NCI-H526 (cell line): ENCODE measurements at regions not wholly inside any gene's neighbourhood (a gene's known extent, or its start where the extent isn't known, plus 50 kb on each side); places are given as distances from the start of the nearest gene placed in this dataset.

Experiments used
- DNase-seq, 2 experiments: peaks; one replicate each; lab custom pipeline; 2025; lab: John Stamatoyannopoulos, UW

DNA sequence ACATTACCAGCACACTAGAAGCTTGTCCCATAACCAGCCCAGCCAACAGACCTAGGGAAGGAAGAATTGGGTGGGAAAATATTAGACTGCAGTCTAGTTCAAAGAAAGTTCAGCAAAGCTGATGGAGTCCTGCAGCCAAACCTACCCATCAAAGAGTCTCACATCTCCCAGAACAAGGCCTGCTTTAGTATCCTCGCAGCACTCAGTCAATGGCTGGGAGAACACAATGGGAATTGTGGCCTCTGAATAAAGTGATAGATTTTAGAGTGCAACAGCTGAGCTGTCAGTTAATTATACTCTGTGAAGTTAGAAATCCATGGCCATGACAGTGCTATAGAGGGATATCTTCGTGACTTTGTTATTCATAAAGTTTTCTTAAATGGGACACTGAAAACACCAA, 207.2 kb upstream of the NAALADL2 start:
- DNase-seq, result no peak

DNA sequence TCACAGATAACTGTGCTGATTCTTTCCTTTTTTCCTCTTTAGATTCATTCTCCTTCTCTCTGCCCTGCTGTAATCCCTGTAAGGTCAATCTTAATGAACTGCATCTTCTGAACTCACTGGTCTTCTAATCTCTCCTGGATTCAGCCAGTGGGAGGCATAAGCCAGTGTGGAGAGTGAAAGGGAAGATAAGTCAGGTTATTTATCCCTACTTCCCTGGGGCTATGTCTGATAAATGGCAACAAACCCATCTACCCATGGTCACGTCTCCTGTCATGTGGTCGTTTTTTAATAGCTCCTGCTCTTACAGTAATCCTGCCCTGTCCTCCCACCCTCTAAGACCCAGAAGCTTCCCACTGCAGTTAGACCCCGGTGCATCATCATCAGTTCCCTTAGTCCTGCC, 199.6 kb upstream of the NAALADL2 start:
- DNase-seq, result no peak

DNA sequence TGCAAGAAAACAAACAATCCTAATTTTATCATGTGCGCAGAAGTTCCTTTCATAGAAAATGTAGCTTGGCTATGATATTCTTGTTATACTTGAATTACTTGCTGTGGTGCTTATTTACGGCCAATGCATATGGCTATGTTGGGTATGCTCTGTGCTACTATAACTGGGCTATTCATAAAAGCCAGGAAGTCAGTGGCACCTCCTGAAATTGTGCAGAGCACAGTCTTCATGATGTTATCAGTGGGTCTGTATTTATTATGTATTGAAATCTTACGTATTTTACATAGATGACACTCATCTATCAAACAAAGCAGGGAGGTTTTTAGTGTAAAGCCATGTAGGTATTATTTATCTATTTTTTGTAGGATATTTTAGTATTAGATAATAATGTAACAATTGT, 196.5 kb upstream of the NAALADL2 start:
- DNase-seq, result no peak

- no peak for DNase-seq
Observed at GRCh38 chr3:174667386-174667785, 191.7 kb upstream of the NAALADL2 start.

- DNase-seq, result peak in 1 of 2 experiments; percentile 16
Observed at GRCh38 chr3:174675406-174675805, 183.7 kb upstream of the NAALADL2 start.

- no peak for DNase-seq
Observed at GRCh38 chr3:174681784-174682183, 177.3 kb upstream of the NAALADL2 start.

DNA sequence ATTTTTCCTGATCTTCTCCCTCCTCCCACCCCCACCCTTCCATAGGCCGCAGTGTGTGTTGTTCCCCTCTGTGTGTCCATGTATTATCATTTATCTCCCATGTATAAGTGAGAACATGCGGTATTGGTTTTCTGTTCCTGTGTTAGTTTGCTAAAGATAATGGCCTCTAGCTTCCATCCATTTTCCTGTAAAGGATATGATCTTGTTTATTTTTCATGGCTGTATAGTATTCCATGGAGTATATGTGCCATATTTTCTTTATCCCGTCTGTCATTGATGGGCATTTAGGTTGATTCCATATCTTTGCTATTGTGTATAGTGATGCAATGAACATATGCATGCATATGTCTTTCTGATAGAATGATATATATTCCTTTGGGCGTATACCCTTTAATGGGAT, 173.3 kb upstream of the NAALADL2 start:
- DNase-seq, result no peak

GRCh38 chr3:174697310-174697709, 161.8 kb upstream of the NAALADL2 start:
- no peak for DNase-seq

- no peak for DNase-seq
Observed at GRCh38 chr3:174700736-174701135, 158.4 kb upstream of the NAALADL2 start.

DNA sequence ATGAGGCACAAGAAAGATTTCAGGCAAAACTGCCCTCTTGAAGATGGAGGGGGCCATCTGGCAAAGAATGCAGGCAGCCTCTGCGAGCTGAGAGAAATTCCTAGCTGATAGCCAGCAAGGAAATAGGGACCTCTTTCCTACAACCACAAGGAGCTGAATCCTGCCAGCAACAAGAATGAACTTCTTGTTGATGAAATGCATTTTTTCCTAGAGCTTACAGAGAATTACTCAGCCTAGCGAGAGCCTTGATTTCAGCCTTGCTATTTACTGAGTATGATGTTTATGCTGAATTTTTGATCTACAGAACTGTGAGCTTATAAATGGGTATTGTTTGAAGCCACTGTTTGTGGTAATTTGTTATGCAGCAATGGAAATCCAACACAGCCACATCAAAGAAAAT, 148.5 kb upstream of the NAALADL2 start:
- DNase-seq, result no peak

GRCh38 chr3:174715386-174715785, 143.7 kb upstream of the NAALADL2 start:
- DNase-seq, result no peak

- DNase-seq, result no peak
Observed at GRCh38 chr3:174716956-174717505, 142.1 kb upstream of the NAALADL2 start.

DNA sequence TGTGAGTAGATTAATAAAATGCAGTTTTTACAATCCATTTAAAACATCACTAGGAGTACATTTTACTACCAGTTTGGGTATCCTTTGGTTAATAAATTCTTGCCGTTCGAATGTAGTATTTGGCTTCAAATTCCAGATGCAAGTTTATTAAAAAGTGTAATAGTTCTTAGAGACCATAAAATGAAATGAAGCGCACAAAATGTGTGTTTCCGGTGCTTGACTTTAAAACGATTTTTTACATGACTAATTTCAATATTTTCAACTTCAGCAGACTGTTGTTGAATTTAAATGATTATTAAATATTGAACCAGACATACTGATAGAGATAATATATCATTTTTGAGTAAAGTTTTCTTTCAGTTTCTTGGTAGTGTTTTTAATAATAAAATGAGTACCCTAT, 138.4 kb upstream of the NAALADL2 start:
- DNase-seq, result no peak

DNA sequence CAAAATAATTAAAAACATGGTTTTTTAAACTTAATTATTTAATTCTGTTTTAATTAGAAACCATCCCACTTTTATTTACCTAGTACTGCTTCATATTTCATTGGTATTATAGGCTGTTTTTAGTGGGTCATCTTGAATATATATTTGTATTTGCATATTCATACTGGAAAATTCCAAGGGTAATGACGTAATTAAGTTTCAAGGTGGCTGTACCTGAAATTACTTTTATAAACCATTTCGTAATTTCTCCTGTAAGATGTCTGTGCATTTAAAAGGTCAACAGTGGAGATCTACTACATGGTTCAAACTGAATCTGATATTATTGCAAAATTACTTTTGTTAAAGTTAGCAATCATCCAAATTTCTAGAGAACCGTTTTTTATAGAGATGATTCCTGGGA, 133.8 kb upstream of the NAALADL2 start:
- DNase-seq, result no peak

DNA sequence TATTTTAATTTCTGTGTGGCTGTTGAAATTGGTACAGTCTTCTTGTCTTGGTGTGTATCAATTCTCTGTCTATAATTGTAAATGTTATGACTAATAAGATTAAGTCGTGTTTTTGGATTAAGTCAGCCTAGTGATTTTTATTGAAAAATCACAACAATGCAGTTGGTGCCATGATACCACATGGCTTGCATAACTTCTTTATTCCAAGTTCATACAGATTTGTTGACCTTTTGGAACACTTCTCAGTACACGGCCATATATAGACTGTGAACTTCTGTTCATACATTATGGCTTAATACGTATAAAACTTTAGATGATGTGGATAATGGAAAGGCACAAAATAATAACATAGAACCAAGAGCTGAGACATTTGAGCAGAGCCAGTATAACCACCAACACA, 121.2 kb upstream of the NAALADL2 start:
- DNase-seq, result no peak

DNA sequence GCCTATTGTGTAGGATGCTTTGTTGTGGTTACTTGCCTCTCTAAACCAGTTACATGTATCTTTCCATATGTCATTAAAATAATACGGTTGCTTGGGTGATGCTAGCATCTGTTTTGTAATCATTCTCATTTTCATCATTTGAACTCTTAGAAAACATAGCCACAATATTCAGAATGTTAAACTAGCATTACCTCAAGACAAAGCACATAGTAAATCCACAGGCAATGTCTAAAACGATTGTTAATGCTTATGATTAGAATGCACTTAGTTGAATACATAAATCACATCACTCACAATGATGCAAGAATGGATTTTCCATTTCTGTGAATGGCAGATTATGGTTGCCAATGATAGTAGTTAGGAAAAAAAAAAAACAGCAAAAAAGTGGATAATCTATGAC, 110.0 kb upstream of the NAALADL2 start:
- DNase-seq, result no peak

- no peak for DNase-seq
Observed at GRCh38 chr3:174755833-174756829, 103.0 kb upstream of the NAALADL2 start.

- DNase-seq, result no peak
Observed at GRCh38 chr3:174758943-174759342, 100.2 kb upstream of the NAALADL2 start.

GRCh38 chr3:174767406-174767805, 91.7 kb upstream of the NAALADL2 start:
- no peak for DNase-seq

DNA sequence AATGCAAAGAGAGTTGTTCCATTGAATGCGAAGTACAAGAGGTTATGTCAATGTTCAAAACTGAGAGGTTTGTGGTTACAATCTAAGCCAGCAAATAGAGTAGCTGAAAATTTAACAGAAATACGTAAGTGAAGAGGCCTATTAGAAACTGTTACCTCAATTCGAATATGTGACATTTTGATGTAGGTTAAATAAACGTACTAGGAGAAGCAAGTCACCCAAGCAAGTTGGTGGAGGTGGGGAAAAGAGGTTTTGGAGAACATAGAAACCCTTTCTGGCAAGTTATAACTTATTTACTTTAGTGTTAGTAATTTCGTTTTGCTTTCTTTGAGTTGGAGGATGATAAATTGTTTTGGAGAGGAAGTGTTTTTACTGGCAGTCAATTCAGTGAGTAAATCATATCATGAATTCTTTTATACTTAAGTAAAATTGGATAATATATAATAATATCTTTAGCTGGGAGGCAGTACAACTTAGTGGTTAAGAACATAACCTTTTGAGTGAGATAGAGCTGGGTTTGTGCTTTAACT, 91.2 kb upstream of the NAALADL2 start:
- DNase-seq, result no peak

- no peak for DNase-seq
Observed at GRCh38 chr3:174769171-174769570, 90.0 kb upstream of the NAALADL2 start.

DNA sequence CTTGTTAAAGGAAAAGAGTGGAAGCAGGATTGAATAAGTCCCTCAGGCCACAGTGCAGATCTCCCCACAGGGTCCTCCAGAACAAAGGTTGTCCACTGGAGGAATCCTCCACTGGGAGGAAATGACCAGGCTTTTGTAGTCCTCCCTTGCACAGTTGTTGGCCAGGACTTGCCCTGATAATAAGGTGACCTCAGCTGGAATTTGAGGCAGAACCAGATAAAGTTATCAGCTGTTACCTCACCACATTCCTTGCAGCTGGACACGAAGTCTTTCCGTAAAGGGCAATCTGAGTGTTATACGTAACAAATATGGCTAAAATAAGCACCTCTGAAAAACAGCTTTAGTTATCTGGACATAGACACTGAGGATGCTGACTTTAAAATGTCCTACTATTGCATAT, 83.5 kb upstream of the NAALADL2 start:
- DNase-seq, result no peak

GRCh38 chr3:174776123-174776522, 83.0 kb upstream of the NAALADL2 start:
- DNase-seq, result no peak
